WI38 (cell line): ENCODE measurements at regions not wholly inside any gene's neighbourhood (a gene's known extent, or its start where the extent isn't known, plus 50 kb on each side); places are given as distances from the start of the nearest gene placed in this dataset.
"Not testable (repeated sequence)": the region's sequence is repeated elsewhere in the genome, so short reads cannot be mapped to it uniquely, and the experiment has no call there.

Experiments
- H3K4me3 ChIP-seq: 2 replicates; pipeline ENCODE4 v1.5.1; 2011; ENCODE audit warnings: low read depth, mild to moderate bottlenecking, control low read depth, low read length
- CTCF ChIP-seq: IDR thresholded peaks from 2 replicates; pipeline ENCODE4 v1.5.1; 2012; ENCODE audit warnings: low read depth, mild to moderate bottlenecking, control low read depth, low read length

DNA sequence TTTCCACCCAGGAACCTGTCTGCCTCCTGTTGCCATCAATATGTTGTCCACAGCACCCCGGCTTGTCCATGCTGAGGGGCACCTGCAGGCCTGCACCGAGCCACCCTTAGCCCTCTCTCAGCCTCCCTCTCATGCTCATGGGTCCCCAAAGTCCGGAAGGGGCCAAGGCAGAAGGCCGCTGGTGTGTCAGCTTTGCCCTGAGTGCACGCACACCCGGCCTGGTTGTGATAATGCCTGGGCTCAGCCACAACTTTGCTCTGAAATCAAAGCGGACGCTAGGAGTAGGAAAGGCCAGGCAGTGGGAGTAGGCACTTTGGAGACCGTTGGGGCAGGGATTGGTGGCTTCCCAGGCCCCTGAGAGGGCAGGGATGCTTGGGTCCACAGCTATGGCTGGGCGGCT, 201.8 kb upstream of the NUDT12 start:
- no peak for TF ChIP-seq CTCF
- H3K4me3 ChIP-seq = no peak overlapping the region

GRCh38 chr5:103758996-103759395, 196.4 kb upstream of the NUDT12 start:
- no peak overlapping the region for H3K4me3 ChIP-seq
- no peak for TF ChIP-seq CTCF

DNA sequence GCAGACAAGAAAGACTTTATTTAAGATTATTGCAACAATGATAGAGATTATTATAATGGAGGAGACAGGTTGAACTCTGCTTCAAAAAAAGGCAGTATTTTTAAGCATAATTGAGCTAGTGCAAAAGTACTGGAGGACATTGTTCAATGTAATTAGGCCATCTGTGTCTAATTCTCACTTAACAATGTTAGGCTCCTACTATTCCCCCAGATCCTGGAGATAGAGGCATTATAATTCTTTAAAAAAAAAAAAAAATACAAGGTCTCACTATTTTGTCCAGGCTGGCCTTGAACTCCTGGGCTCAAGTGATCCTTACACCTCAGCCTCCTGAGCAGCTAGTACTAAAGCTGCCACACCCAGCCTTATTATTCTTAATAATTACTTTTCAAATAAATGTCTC, 193.4 kb upstream of the NUDT12 start:
- TF ChIP-seq CTCF = no peak
- no peak overlapping the region for H3K4me3 ChIP-seq

DNA sequence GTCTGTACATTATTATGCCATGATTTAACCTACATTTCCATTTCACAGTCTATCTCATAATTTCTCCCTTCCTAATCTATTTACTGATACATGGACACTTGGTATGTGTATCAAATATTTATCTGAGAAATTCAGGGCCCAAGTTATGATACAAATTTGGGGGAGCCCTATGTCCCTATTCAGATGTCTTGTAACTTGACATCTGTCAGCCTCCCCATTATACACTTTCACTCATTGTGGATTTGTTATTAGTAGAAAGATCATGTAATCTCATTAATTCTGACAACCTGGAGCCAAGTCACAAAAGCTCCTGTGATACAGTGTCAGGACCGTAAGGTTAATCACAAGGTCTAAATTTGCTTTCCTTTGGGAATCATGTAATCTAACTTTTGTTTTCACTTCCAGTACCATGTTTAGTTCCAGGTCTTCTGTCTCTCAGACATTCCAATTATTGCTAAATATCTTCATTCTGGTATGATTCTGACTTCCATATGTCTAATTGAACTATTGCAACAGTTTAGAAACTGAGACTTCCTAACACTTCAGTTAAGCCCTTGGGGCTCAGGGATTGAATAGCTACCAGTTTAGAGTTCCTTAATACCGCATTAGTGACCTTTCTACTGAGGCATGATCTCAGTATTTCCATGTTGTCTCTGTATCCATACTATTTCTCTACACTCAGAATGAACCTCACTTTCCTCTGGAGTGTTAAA, 182.9 kb upstream of the NUDT12 start:
- TF ChIP-seq CTCF = no peak
- no peak overlapping the region for H3K4me3 ChIP-seq

DNA sequence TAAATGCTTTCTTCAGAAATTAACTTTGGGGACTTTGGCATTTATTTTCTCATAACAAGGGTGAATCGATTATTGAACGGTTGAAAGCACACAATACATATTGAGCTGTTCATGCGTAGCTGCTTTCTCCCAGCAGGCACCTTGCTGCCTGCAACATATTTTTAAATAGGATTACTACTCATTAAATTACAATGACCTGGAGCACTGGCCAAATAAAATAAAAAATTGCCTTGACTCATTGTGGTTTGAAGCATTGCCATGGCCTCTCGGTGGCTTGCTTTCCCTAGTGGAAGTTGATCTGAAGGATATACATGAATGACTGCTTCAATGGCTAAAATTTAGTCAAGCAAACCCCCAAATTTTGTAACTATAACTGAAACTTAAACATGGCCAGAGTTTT, 181.6 kb upstream of the NUDT12 start:
- no peak overlapping the region for H3K4me3 ChIP-seq

GRCh38 chr5:103743421-103743820, 180.8 kb upstream of the NUDT12 start:
- H3K4me3 ChIP-seq = no peak overlapping the region
- no peak for TF ChIP-seq CTCF

More for the DNA sequence above, 181.6 kb upstream of the NUDT12 start:
- TF ChIP-seq CTCF = no peak

- TF ChIP-seq CTCF = no peak
Measured at GRCh38 chr5:103741984-103742383, 179.4 kb upstream of the NUDT12 start.

DNA sequence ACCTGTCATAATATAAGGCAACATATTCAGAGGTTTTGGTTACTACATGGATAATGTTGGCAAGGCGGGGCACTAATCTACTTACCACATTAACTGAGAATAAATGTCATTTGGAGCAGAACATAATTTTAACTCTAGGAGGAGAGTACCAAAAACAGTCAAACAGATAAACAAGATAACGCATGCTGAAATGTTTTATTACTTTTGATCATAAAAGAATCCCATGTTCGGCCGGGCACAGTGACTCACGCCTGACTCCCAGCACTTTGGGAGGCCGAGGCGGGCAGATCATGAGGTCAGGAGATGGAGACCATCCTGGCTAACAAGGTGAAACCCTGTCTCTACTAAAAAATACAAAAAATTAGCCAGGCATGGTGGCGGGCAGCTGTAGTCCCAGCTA, 173.8 kb upstream of the NUDT12 start:
- H3K4me3 ChIP-seq = not testable (repeated sequence)

More at GRCh38 chr5:103741984-103742383, 179.4 kb upstream of the NUDT12 start:
- H3K4me3 ChIP-seq = no peak overlapping the region
